ENCODE measurements at regions not wholly inside any gene's neighbourhood (a gene's known extent, or its start where the extent isn't known, plus 50 kb on each side); places are given as distances from the start of the nearest gene placed in this dataset.

DNA sequence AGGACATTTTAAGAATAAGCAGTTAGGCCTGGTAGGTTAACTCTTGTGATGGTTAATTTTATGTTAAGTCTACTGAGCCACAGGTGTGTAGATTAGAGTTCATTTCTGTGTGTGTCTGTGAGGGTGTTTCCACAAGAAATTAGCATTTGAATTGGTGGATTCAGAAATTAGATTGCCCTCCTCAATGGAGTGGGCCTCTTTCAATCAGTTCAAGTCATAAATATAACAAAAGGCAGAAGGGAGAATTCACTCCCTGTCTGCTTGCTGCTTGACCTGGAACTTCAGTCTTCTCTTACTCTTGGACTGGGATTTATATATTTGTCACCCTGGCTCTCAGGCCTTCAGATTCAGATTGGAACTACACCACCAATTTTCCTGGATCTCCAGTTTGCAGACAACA lies 55.3 kb upstream of the POM121L12 start:
- DNase-seq = no peak
- no peaks in the 10 kb centered on the region for H3K9me3 ChIP-seq
- no peaks in the 10 kb centered on the region for H3K27me3 ChIP-seq
- H3K36me3 ChIP-seq (ENCODE audit: low read depth, missing control alignments) = no peaks in the 10 kb centered on the region
- no peak overlapping the region for H3K27ac ChIP-seq
- H3K4me1 ChIP-seq = no peaks in the 10 kb centered on the region
- H3K4me3 ChIP-seq = no peak overlapping the region
- TF ChIP-seq, protein P1, sequence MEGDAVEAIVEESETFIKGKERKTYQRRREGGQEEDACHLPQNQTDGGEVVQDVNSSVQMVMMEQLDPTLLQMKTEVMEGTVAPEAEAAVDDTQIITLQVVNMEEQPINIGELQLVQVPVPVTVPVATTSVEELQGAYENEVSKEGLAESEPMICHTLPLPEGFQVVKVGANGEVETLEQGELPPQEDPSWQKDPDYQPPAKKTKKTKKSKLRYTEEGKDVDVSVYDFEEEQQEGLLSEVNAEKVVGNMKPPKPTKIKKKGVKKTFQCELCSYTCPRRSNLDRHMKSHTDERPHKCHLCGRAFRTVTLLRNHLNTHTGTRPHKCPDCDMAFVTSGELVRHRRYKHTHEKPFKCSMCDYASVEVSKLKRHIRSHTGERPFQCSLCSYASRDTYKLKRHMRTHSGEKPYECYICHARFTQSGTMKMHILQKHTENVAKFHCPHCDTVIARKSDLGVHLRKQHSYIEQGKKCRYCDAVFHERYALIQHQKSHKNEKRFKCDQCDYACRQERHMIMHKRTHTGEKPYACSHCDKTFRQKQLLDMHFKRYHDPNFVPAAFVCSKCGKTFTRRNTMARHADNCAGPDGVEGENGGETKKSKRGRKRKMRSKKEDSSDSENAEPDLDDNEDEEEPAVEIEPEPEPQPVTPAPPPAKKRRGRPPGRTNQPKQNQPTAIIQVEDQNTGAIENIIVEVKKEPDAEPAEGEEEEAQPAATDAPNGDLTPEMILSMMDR (IDR thresholded peaks at IDR 0.05) = no peak
- no peak for TF ChIP-seq POLR2A (IDR thresholded peaks at IDR 0.05)
- intact Hi-C loops (cut with DNase I; ENCODE audit: low total_unique reads) = no loop called here

DNA sequence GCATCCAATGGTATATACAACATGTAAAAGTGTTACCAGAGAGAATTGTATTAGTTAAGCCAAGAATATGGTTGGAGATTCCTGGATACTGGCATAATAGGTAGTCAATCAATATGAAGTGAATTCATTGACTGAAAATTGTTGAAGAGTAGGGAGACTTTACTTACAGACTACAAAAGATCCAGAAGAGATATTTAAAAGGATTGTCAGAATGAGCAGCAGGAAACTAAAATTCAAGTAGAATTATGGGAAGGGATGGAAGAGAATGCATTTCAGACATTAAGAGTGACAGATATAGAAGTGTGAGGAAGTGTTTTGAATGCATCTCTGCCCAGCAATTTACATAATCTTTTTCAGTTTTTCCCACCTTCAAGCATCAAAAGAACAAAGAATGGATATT lies 62.3 kb upstream of the POM121L12 start:
- no peak for DNase-seq
- no peaks in the 10 kb centered on the region for H3K9me3 ChIP-seq
- no peaks in the 10 kb centered on the region for H3K4me1 ChIP-seq
- intact Hi-C loops (cut with DNase I; ENCODE audit: low total_unique reads) = no loop called here
- no peak overlapping the region for H3K27ac ChIP-seq
- H3K4me3 ChIP-seq = no peak overlapping the region
- no peaks in the 10 kb centered on the region for H3K27me3 ChIP-seq
- TF ChIP-seq POLR2A (IDR thresholded peaks at IDR 0.05) = no peak
- TF ChIP-seq, protein P1 (IDR thresholded peaks at IDR 0.05) = no peak
- no peaks in the 10 kb centered on the region for H3K36me3 ChIP-seq (ENCODE audit: low read depth, missing control alignments)

DNA sequence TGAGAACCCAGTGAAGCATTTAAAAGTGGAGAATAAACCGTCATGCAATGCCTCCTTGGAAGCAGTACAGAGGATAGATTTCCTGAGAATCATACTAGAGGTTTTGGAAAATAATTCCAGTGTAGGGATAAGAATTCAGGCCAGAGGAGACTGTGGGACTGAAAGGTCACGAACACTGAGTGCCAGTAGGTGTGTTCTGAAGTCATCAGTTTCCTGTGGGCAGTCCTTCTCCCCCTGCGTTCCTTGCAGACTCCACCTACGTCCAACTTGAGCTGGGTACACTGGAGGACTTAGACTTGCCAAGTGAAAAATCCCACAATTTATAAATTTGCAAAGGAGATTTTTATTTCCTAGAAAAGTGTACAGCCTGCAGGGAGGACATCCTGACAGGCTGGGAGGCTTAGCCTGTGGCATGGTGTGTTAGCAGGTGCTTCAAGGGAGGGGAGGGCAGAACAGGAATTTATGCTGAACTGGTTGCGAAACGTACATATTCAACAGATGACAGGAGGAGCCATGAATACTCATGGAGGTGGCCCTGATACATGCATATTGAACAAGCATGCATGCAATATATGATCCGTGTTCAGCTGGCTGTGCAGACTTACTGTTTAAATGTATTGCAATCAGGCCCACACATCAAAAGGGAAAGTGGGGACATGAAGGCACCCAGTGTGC lies 72.9 kb upstream of the POM121L12 start:
- Histone ChIP-seq H3K4me3 (no peak overlapping the region), H3K9me3 (no peaks in the 10 kb centered on the region), H3K4me1 (peaks cover 32% of the 10 kb centered on the region), H3K36me3 (ENCODE audit: low read depth, missing control alignments) (no peaks in the 10 kb centered on the region), H3K27me3 (no peaks in the 10 kb centered on the region), H3K27ac (no peak overlapping the region)
- DNase-seq = no peak
- intact Hi-C loops (cut with DNase I; ENCODE audit: low total_unique reads) = no loop called here
- TF ChIP-seq, protein P1 (IDR thresholded peaks at IDR 0.05) = no peak
- no peak for TF ChIP-seq POLR2A (IDR thresholded peaks at IDR 0.05)
- 59 to 74% methylated on average over 7 of the region's 7 CpGs for WGBS, 2 donors

DNA sequence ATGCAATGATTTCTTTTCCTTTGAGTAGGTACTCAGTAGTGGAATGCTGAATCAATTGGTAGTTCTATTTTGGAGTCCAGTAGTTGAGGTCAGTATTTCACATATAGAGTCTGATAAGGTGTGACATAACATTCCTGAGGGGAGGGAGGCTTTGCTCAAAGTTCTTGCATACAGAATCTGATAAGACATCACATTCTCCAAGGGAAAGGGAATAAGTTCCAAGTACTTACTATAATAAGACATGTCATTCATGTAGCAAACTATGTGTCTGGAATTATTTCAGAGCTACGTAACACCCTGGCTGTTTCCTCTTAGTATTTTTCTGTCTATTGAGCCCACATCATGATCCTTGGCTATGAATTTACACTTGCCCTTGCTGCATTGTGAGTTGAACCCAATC lies 74.3 kb upstream of the POM121L12 start:
- no peaks in the 10 kb centered on the region for H3K27me3 ChIP-seq
- H3K4me3 ChIP-seq = no peak overlapping the region
- H3K27ac ChIP-seq = no peak overlapping the region
- 71 to 77% methylated on average over 1 of the region's 1 CpG for WGBS, 2 donors
- DNase-seq = no peak
- no peaks in the 10 kb centered on the region for H3K36me3 ChIP-seq (ENCODE audit: low read depth, missing control alignments)
- intact Hi-C loops (cut with DNase I; ENCODE audit: low total_unique reads) = no loop called here
- peaks cover 39% of the 10 kb centered on the region for H3K4me1 ChIP-seq
- TF ChIP-seq POLR2A (IDR thresholded peaks at IDR 0.05) = no peak
- TF ChIP-seq, protein P1 (IDR thresholded peaks at IDR 0.05) = no peak
- H3K9me3 ChIP-seq = no peaks in the 10 kb centered on the region

Data from testis (tissue), 2 donors.